Activated CD4-positive, CD25-positive, alpha-beta regulatory T cell (primary cell): ENCODE measurements at regions not wholly inside any gene's neighbourhood (a gene's known extent, or its start where the extent isn't known, plus 50 kb on each side); places are given as distances from the start of the nearest gene placed in this dataset.

Source experiments
- DNase-seq, 4 experiments: peaks; one replicate each; lab custom pipeline; 2025; lab: John Stamatoyannopoulos, UW

GRCh38 chr5:61828856-61829255 lies 477.1 kb upstream of the KIF2A start:
- no peak for DNase-seq

- no peak for DNase-seq
Observed at GRCh38 chr5:61831736-61832135, 474.3 kb upstream of the KIF2A start.

GRCh38 chr5:61837788-61838187 lies 468.2 kb upstream of the KIF2A start:
- DNase-seq = no peak

GRCh38 chr5:61840361-61840760 lies 465.6 kb upstream of the KIF2A start:
- no peak for DNase-seq

GRCh38 chr5:61842840-61843239 lies 463.2 kb upstream of the KIF2A start:
- no peak for DNase-seq

GRCh38 chr5:61850696-61851095 lies 455.3 kb upstream of the KIF2A start:
- DNase-seq = no peak

- no peak for DNase-seq
Observed at GRCh38 chr5:61854531-61854930, 451.5 kb upstream of the KIF2A start.

- no peak for DNase-seq
Observed at GRCh38 chr5:61860978-61861377, 445.0 kb upstream of the KIF2A start.

- DNase-seq = no peak
Observed at GRCh38 chr5:61866930-61867329, 439.1 kb upstream of the KIF2A start.

GRCh38 chr5:61869333-61869732 lies 436.7 kb upstream of the KIF2A start:
- no peak for DNase-seq

- no peak for DNase-seq
Observed at GRCh38 chr5:61878471-61878870, 427.5 kb upstream of the KIF2A start.

GRCh38 chr5:61881821-61882487 lies 424.1 kb upstream of the KIF2A start:
- DNase-seq = no peak

- DNase-seq = no peak
Observed at GRCh38 chr5:61882901-61883500, 423.0 kb upstream of the KIF2A start.

GRCh38 chr5:61884252-61884855 lies 421.7 kb upstream of the KIF2A start:
- DNase-seq = no peak

GRCh38 chr5:61886214-61886613 lies 419.8 kb upstream of the KIF2A start:
- no peak for DNase-seq

- no peak for DNase-seq
Observed at GRCh38 chr5:61887271-61887670, 418.7 kb upstream of the KIF2A start.

GRCh38 chr5:61894046-61894445 lies 412.0 kb upstream of the KIF2A start:
- DNase-seq = no peak

- no peak for DNase-seq
Observed at GRCh38 chr5:61896811-61897210, 409.2 kb upstream of the KIF2A start.

- DNase-seq = no peak
Observed at GRCh38 chr5:61897251-61897650, 408.8 kb upstream of the KIF2A start.

GRCh38 chr5:61901997-61902396 lies 404.0 kb upstream of the KIF2A start:
- no peak for DNase-seq

GRCh38 chr5:61904730-61905129 lies 401.3 kb upstream of the KIF2A start:
- DNase-seq = no peak

- no peak for DNase-seq
Observed at GRCh38 chr5:61905613-61906012, 400.4 kb upstream of the KIF2A start.

GRCh38 chr5:61906820-61907219 lies 399.2 kb upstream of the KIF2A start:
- DNase-seq = no peak

GRCh38 chr5:61907995-61908394 lies 398.0 kb upstream of the KIF2A start:
- no peak for DNase-seq
